H7 (cell line): ENCODE measurements at regions not wholly inside any gene's neighbourhood (a gene's known extent, or its start where the extent isn't known, plus 50 kb on each side); places are given as distances from the start of the nearest gene placed in this dataset.
A peak's percentile ranks its signal among the peaks of the same experiment; 100 is the strongest.
"Not testable (repeated sequence)": the region's sequence is repeated elsewhere in the genome, so short reads cannot be mapped to it uniquely, and the experiment has no call there.

Experiments used
- DNase-seq: peaks from one replicate; pipeline ENCODE4 v3.0.0; 2012
- H3K27me3 ChIP-seq: 2 replicates; pipeline ENCODE4 v1.6.0; 2011; ENCODE audit warnings: mild to moderate bottlenecking, low read length; ENCODE audit not compliant: control insufficient read depth, insufficient read depth
- H3K36me3 ChIP-seq: replicated peaks from 2 replicates; pipeline ENCODE4 v1.5.1; 2011; ENCODE audit warnings: low read length; ENCODE audit not compliant: control insufficient read depth, insufficient read depth
- H3K4me3 ChIP-seq: 2 replicates; pipeline ENCODE4 v1.5.1; 2011; ENCODE audit warnings: low read depth, mild to moderate bottlenecking, control low read depth, low read length, moderate library complexity; ENCODE audit not compliant: insufficient read depth

DNA sequence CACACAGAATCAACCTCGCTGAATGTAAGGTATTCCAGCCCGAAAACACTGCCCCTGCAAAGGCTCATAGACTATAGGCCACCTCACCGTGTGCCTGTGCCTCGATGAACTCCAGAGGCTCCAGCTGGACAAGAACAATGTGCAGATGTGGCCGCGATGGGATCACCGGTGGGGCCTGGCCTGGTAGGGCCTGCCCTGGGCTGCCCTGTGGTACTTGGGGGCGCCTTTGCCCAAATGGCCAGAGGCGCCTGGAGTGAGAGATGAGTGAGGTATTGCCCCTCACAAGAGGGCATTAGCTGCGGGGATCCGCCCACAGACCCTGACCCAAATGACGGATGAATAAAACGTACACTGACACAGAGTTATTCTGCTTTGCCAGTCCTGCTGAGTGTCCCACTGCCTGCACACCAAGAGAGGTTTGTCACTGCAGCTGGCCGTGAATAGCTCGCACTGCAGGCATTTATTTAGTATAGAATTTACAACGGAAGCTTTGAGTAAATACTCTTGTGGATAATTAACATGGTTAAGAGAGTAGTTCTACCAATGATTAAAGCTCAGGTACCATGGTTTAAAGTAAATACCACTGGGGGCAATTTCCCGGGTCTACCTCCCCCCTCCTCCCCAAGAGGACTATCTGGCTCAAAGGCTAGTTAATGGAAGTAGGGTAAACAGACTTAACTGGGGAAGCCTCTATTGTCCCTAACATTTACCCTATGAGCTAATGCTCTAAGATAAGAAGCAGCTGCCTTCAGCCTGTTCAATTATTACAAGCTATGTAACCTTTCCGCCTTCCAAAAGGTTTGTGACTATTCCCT, 101.1 kb upstream of the IGLL5 start:
- Histone ChIP-seq H3K27me3 (peaks cover 20% of the 10 kb centered on the region), H3K36me3 (no peaks in the 10 kb centered on the region), H3K4me3 (no peak overlapping the region)
- DNase-seq, result no peak

DNA sequence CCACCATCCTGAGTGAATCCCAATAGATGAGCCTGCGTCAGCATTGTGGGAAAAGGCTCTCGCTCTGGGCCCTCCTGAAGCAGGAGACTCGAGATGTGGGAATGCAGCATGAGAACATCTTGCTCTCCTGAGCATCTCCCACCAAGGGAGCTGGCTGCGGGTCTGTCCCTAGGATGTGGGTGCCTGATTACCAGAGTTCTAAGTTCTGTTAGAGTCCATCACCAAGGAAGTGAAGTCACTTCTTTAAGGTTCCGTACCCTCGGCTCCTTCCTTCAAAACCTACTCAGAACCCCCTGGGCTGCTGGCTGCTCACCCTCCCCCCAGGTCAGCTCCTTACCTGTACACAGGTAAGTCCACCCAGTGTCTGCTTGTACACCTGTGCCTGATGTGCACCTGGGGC, 100.5 kb upstream of the IGLL5 start:
- Histone ChIP-seq H3K4me3 (no peak overlapping the region), H3K27me3 (peaks cover 21% of the 10 kb centered on the region), H3K36me3 (no peaks in the 10 kb centered on the region)
- no peak for DNase-seq

GRCh38 chr22:22787786-22788459, 99.7 kb upstream of the IGLL5 start:
- H3K27me3 ChIP-seq, result peaks cover 21% of the 10 kb centered on the region
- peak; percentile 85 for DNase-seq
- no peaks in the 10 kb centered on the region for H3K36me3 ChIP-seq
- no peak overlapping the region for H3K4me3 ChIP-seq

DNA sequence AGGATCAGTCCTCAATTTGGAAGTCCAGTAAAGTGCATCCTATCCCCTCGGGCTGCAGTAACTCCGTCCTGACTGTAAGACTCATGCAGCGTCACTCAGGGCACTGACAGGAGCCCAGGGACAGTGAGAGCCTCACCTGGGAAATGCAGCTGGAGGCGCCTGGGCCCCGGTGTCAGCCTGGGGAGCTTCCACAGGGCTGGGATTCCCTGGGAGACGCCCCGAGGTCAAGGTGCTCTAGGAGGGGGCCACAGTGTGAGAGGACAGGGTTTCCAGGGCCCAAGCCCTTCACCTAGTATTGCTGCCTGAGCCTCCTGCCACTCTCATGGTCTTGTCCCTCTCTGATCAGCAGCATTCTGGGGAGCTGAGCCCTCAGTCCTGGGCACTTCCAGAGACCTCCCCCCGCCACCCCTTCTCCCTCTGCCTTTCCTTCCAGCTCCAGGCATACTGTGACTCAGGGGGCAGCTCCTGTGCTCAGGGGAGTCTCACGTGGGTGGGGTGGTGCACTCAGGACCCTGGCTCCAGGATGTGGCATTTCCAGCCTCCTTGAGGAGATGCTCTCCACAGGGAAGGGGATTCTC, 99.1 kb upstream of the IGLL5 start:
- no peak for DNase-seq
- no peaks in the 10 kb centered on the region for H3K36me3 ChIP-seq
- H3K4me3 ChIP-seq, result no peak overlapping the region
- H3K27me3 ChIP-seq, result peaks cover 21% of the 10 kb centered on the region

DNA sequence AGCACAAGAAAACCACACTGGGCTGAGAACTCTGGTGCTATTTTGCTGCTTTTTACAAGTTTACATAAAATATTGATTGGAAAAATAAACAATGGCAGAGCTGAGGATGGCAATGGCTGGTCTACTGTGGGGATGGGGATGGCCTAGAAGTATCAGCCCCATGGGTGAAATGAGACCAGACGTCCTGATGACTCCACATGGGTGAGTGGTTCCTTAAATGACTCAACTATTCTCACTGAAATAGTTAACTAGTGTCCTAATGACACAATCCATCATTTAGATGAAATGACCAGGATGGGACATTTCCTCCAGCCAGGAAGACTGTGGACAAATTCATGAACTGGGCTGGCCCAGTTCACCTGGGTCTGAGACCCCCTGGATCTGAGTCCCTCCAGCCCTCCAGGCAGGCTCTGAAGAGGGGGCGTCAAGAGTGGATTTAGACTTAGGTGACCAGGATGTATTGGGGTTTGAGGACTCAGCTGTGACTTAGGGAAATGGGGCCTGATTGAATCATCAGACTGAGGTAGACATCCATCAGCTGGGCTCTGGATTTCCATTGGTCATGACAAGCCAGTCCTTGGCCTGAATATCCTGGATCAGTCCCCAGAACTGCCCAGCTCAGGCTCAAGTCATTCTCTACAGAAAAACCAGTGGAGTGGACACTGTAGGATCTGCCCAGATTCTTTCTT, 98.2 kb upstream of the IGLL5 start:
- Histone ChIP-seq H3K36me3 (no peaks in the 10 kb centered on the region), H3K4me3 (no peak overlapping the region), H3K27me3 (peaks cover 19% of the 10 kb centered on the region)
- no peak for DNase-seq

DNA sequence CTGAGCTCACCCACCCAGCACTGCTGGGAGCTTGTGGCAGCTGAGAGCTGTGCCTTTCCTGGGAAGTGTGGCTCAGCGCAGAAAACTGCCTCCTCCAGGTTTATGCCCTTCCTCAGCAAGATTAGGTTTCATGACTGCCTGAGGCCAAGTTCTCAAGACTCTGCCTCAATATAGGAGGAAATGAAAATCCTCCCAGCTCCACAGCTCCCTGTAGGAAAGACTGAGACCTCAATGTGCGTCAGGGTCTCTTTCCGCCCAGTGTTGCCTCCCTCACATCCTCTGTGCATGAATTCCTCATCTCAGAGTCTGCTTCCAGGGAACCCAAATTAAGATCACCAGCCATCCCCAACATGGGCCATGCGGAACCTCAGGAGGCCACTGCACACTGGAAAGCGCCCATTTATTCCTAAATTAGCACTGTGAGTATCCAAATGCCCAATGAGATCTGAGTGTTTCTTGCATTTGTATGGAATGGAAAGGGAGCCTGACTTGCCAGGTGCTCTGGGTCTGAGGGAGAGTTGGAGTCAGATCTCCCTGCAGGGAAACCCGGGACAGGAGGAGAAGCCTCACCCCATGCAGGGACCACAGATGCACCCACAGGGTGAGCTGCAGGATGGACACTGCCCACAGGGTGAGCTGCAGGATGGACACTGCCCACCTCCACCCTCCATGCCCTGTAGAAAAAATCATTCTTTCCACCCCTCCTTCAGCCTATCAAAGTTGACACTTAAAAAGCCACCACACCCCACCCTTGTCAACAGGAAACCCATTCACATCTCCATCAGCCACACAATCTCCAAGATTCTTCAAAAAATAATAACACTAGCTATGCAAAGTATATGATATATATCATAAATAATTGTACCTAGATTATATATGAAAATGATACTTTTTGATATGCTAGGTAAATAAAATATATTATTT, 97.4 kb upstream of the IGLL5 start:
- H3K27me3 ChIP-seq, result peaks cover 15% of the 10 kb centered on the region
- DNase-seq, result no peak
- no peaks in the 10 kb centered on the region for H3K36me3 ChIP-seq

GRCh38 chr22:22791438-22792181, 96.0 kb upstream of the IGLL5 start:
- DNase-seq, result no peak
- H3K27me3 ChIP-seq, result peaks cover 12% of the 10 kb centered on the region
- H3K36me3 ChIP-seq, result no peaks in the 10 kb centered on the region
- no peak overlapping the region for H3K4me3 ChIP-seq

More for the DNA sequence above, 97.4 kb upstream of the IGLL5 start:
- H3K4me3 ChIP-seq, result no peak overlapping the region

DNA sequence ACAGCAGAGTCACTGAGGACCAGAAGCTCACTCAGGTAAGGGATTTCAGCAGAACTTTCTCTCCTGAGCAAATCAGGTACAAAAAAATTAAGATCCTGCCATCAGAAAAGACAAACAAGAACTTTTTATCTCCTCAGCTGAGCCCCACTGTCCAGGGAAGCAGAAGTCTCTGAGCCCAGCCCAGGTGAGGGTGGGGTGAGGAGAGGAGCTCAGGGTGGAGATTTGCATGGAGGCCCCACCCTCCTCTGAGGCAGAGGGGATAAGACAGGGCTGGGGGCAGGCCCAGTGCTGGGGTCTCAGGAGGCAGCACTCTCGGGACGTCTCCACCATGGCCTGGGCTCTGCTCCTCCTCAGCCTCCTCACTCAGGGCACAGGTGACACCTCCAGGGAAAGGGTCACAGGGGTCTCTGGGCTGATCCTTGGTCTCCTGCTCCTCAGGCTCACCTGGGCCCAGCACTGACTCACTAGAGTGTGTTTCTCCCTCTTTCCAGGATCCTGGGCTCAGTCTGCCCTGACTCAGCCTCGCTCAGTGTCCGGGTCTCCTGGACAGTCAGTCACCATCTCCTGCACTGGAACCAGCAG, 95.3 kb upstream of the IGLL5 start:
- not testable (repeated sequence) for H3K4me3 ChIP-seq, DNase-seq, H3K36me3 ChIP-seq
- peaks cover 10% of the 10 kb centered on the region for H3K27me3 ChIP-seq

DNA sequence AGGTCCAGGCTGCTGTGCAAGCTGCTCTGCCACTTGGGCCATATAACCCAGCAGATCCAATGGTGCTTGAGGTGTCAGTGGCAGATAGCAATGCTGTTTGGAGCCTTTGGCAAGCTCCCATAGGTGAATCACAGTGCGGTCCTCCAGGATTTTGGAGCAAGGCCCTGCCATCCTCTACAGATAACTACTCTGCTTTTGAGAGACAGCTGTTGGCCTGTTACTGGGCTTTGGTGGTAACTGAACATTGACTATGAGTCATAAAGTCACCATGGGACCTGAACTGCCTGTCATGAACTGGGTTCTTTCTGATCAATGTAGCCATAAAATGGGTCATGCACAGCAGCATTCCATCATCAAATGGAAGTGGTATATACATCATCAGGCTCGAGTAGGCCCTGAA, 92.0 kb upstream of the IGLL5 start:
- not testable (repeated sequence) for H3K36me3 ChIP-seq, DNase-seq, H3K27me3 ChIP-seq, H3K4me3 ChIP-seq

DNA sequence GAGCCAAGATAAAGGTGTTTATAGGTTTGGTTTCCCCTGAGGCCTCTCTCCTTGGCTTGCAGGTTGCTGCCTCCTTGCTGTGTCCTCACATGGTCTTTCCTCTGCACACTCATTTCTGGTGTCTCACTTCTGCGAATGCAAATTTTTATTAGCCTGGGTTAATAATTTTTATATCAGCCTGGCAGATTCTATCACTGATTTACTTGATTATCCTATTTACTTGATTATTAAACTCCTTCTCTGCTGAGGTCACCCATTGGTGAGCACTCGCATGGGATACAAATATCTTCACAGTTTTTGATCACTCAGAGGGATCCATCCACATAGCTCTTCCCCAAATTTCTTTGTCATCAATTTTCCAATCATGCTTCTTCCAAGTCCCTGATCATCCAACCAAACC, 90.9 kb upstream of the IGLL5 start:
- Histone ChIP-seq H3K36me3 (no peaks in the 10 kb centered on the region), H3K27me3 (peaks cover 7% of the 10 kb centered on the region), H3K4me3 (no peak overlapping the region)
- no peak for DNase-seq

GRCh38 chr22:22798232-22798616, 89.4 kb upstream of the IGLL5 start:
- H3K36me3 ChIP-seq, result no peaks in the 10 kb centered on the region
- DNase-seq, result no peak
- H3K4me3 ChIP-seq, result no peak overlapping the region
- peaks cover 9% of the 10 kb centered on the region for H3K27me3 ChIP-seq

- DNase-seq, result no peak
- no peaks in the 10 kb centered on the region for H3K36me3 ChIP-seq
- H3K27me3 ChIP-seq, result peaks cover 9% of the 10 kb centered on the region
- H3K4me3 ChIP-seq, result no peak overlapping the region
Measured at GRCh38 chr22:22798716-22799115, 88.9 kb upstream of the IGLL5 start.

DNA sequence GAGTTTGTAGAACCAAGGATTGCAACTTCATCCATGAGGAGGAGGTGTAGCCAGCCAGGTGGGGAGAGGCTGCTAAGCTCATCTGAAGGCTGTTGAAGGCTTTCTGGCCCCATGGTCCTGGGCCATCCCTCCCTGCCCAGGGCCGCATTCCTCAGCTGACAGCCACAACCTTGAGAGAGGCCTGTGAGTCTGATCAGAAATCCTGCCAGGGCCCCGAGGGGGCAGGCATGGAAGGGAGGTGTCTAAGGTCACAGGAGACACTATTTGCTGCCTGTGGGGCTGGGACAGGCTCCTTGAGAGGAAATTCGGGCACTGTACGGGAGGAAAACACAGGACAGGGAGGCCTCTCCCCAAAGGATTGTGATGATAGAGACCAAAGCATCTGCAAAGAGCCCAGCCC, 88.1 kb upstream of the IGLL5 start:
- Histone ChIP-seq H3K36me3 (no peaks in the 10 kb centered on the region), H3K4me3 (no peak overlapping the region), H3K27me3 (peaks cover 9% of the 10 kb centered on the region)
- DNase-seq, result no peak
